Loucy (cell line): ENCODE measurements at regions not wholly inside any gene's neighbourhood (a gene's known extent, or its start where the extent isn't known, plus 50 kb on each side); places are given as distances from the start of the nearest gene placed in this dataset.

ENCODE experiments used
- H2AFZ ChIP-seq: fragments of 200-600 bp; sonication (generic); 2 replicates; pipeline ENCODE4 v1.6.0; 2016; ENCODE audit warnings: antibody characterized with exemption, mild to moderate bottlenecking, low read length, moderate library complexity
- H3F3A ChIP-seq: fragments of 200-600 bp; 2 replicates; pipeline ENCODE4 v1.6.0; 2016; ENCODE audit warnings: antibody characterized with exemption, low read depth, mild to moderate bottlenecking
- H3K27me3 ChIP-seq: fragments of 200-600 bp; sonication (generic); 2 replicates; pipeline ENCODE4 v1.6.1; 2014; ENCODE audit warnings: low read length, mild to moderate bottlenecking; ENCODE audit not compliant: insufficient read depth, poor library complexity, severe bottlenecking
- H3K36me3 ChIP-seq: fragments of 200-600 bp; sonication (generic); 2 replicates; pipeline ENCODE4 v1.6.1; 2016; ENCODE audit warnings: low read length; ENCODE audit not compliant: insufficient read depth
- H3K4me1 ChIP-seq: fragments of 200-600 bp; sonication (generic); 2 replicates; pipeline ENCODE4 v1.5.1; 2014; ENCODE audit warnings: low read length, mild to moderate bottlenecking; ENCODE audit not compliant: insufficient read depth, poor library complexity, severe bottlenecking
- H3K4me2 ChIP-seq: fragments of 200-600 bp; sonication (generic); 2 replicates; pipeline ENCODE4 v1.6.0; 2014; ENCODE audit warnings: antibody characterized with exemption, low read length, low read depth, mild to moderate bottlenecking; ENCODE audit not compliant: poor library complexity, severe bottlenecking
- H3K4me3 ChIP-seq: fragments of 200-600 bp; sonication (generic); 2 replicates; pipeline ENCODE4 v1.5.1; 2014; ENCODE audit warnings: low read length, mild to moderate bottlenecking, mixed read lengths; ENCODE audit not compliant: poor library complexity, severe bottlenecking
- H3K79me2 ChIP-seq: fragments of 200-600 bp; sonication (generic); 2 replicates; pipeline ENCODE4 v1.6.1; 2014; ENCODE audit warnings: low read length; ENCODE audit not compliant: insufficient read depth
- H3K9ac ChIP-seq: fragments of 200-600 bp; sonication (generic); 2 replicates; pipeline ENCODE4 v1.6.0; 2014; ENCODE audit warnings: mild to moderate bottlenecking, low read depth, low read length, moderate library complexity; ENCODE audit not compliant: poor library complexity, severe bottlenecking
- H3K9me2 ChIP-seq: fragments of 200-600 bp; sonication (generic); replicated peaks from 2 replicates; pipeline ENCODE4 v1.6.1; 2016; ENCODE audit warnings: low read depth, low read length, mixed read lengths
- H3K9me3 ChIP-seq: fragments of 200-600 bp; sonication (generic); 2 replicates; pipeline ENCODE4 v1.6.1; 2014; ENCODE audit warnings: mild to moderate bottlenecking, antibody characterized with exemption, low read length, low read depth; ENCODE audit not compliant: insufficient read depth
- H4K20me1 ChIP-seq: fragments of 200-600 bp; sonication (generic); 2 replicates; pipeline ENCODE4 v1.6.0; 2014; ENCODE audit warnings: antibody characterized with exemption, low read length, mild to moderate bottlenecking; ENCODE audit not compliant: insufficient read depth, poor library complexity, severe bottlenecking
- CTCF ChIP-seq: fragments of 200-600 bp; sonication (generic); conservative IDR thresholded peaks from 2 replicates; pipeline ENCODE4 v1.5.1; 2014; ENCODE audit warnings: mild to moderate bottlenecking, antibody characterized with exemption, low read length
- EZH2phosphoT487 ChIP-seq: fragments of 200-600 bp; IDR thresholded peaks from 2 replicates; pipeline ENCODE4 v1.6.1; 2018; ENCODE audit warnings: antibody characterized with exemption, mild to moderate bottlenecking, moderate library complexity, borderline replicate concordance

GRCh38 chr1:188270497-188270896, 1441.7 kb downstream of the PLA2G4A start:
- Histone ChIP-seq H3K36me3 (no peaks in the 10 kb centered on the region), H3K79me2 (no peaks in the 10 kb centered on the region), H3K9me2 (no peaks in the 10 kb centered on the region), H3K9me3 (no peaks in the 10 kb centered on the region), H3K27me3 (no peaks in the 10 kb centered on the region), H2AFZ (no peak overlapping the region), H4K20me1 (no peaks in the 10 kb centered on the region), H3K4me2 (no peak overlapping the region), H3K4me1 (no peaks in the 10 kb centered on the region), H3K4me3 (no peak overlapping the region), H3K9ac (no peak overlapping the region), H3F3A (no peaks in the 10 kb centered on the region)
- TF ChIP-seq CTCF: no peak

GRCh38 chr1:188277771-188278170, 1449.0 kb downstream of the PLA2G4A start:
- Histone ChIP-seq H3K4me1 (no peaks in the 10 kb centered on the region), H3K27me3 (no peaks in the 10 kb centered on the region), H3F3A (no peaks in the 10 kb centered on the region), H3K4me3 (no peak overlapping the region), H3K4me2 (no peak overlapping the region), H3K9me2 (no peaks in the 10 kb centered on the region), H2AFZ (no peak overlapping the region), H3K36me3 (no peaks in the 10 kb centered on the region), H4K20me1 (no peaks in the 10 kb centered on the region), H3K9ac (no peak overlapping the region), H3K79me2 (no peaks in the 10 kb centered on the region), H3K9me3 (no peaks in the 10 kb centered on the region)
- no peak for TF ChIP-seq CTCF
- TF ChIP-seq EZH2phosphoT487: no peak

GRCh38 chr1:188281921-188282320, 1453.2 kb downstream of the PLA2G4A start:
- H3K9me3 ChIP-seq: no peaks in the 10 kb centered on the region
- no peak overlapping the region for H3K4me3 ChIP-seq
- H3K9ac ChIP-seq: no peak overlapping the region
- no peaks in the 10 kb centered on the region for H3F3A ChIP-seq
- H3K4me2 ChIP-seq: no peak overlapping the region
- no peaks in the 10 kb centered on the region for H3K27me3 ChIP-seq
- no peaks in the 10 kb centered on the region for H4K20me1 ChIP-seq
- no peaks in the 10 kb centered on the region for H3K9me2 ChIP-seq
- TF ChIP-seq EZH2phosphoT487: no peak
- TF ChIP-seq CTCF: no peak
- no peaks in the 10 kb centered on the region for H3K79me2 ChIP-seq
- no peaks in the 10 kb centered on the region for H3K4me1 ChIP-seq
- H2AFZ ChIP-seq: no peak overlapping the region
- no peaks in the 10 kb centered on the region for H3K36me3 ChIP-seq
